SK-N-SH (cell line): ENCODE measurements at regions not wholly inside any gene's neighbourhood (a gene's known extent, or its start where the extent isn't known, plus 50 kb on each side); places are given as distances from the start of the nearest gene placed in this dataset.

Experiments used
- CTCF ChIA-PET: fragments of 300-600, 350-600 bp; formaldehyde crosslinking; extraction: SDS; loops from one replicate; lab custom pipeline; 2021; lab: Yijun Ruan, JAX
- POLR2A ChIA-PET: fragments of 350-600 bp; sonication (Branson Sonifier 250); formaldehyde crosslinking; extraction: SDS; loops from one replicate; lab custom pipeline; 2020; ENCODE audit warnings: antibody characterized with exemption, inconsistent platforms; lab: Yijun Ruan, JAX
- DNase-seq: peaks from one replicate; pipeline ENCODE4 v3.0.0; 2012
- H2AFZ ChIP-seq: fragments of 200-600 bp; sonication (generic); 2 replicates; pipeline ENCODE4 v1.8.1; 2016; ENCODE audit warnings: antibody characterized with exemption, mild to moderate bottlenecking, low read depth
- H3F3A ChIP-seq: fragments of 200-600 bp; sonication (generic); replicated peaks from 2 replicates; pipeline ENCODE3; 2016; ENCODE audit warnings: antibody characterized with exemption, mild to moderate bottlenecking; ENCODE audit not compliant: insufficient read depth
- H3K27ac ChIP-seq, 2 experiments: fragments of 200-500 bp in 1 of 2; fragments of 200-600 bp in 1 of 2; sonication (Bioruptor generic) in 1 of 2; sonication (generic), shearing (Covaris generic) in 1 of 2; 2 replicates each; pipeline versions ENCODE4 v1.5.1 to v1.6.1; 2014 to 2016; ENCODE audit warnings: low read depth in 2 of 2, inconsistent platforms in 1 of 2, low read length in 1 of 2, mild to moderate bottlenecking in 1 of 2, mixed read lengths in 1 of 2
- H3K27me3 ChIP-seq: fragments of 200-600 bp; sonication (generic), shearing (Covaris generic); 2 replicates; pipeline ENCODE4 v1.6.1; 2016; ENCODE audit warnings: mixed run types; ENCODE audit not compliant: insufficient read depth
- H3K36me3 ChIP-seq, 2 experiments: fragments of 200-500 bp in 1 of 2; fragments of 200-600 bp in 1 of 2; sonication (Bioruptor generic) in 1 of 2; sonication (generic) in 1 of 2; replicated peaks in 1 of 2; 2 replicates each; pipeline versions ENCODE3 to v1.5.1; 2014 to 2016; ENCODE audit warnings: low read length in 1 of 2, mild to moderate bottlenecking in 1 of 2; ENCODE audit not compliant: insufficient read depth in 2 of 2, control insufficient read depth in 1 of 2
- H3K4me1 ChIP-seq, 2 experiments: fragments of 200-500 bp in 1 of 2; fragments of 200-600 bp in 1 of 2; sonication (Bioruptor generic) in 1 of 2; sonication (generic), shearing (Covaris generic) in 1 of 2; 2 replicates each; pipeline versions ENCODE4 v1.5.1 to v1.6.1; 2014 to 2016; ENCODE audit warnings: low read depth in 1 of 2, low read length in 1 of 2, mixed run types in 1 of 2; ENCODE audit not compliant: insufficient read depth in 2 of 2, control insufficient read depth in 1 of 2
- H3K4me2 ChIP-seq: fragments of 200-600 bp; sonication (generic), shearing (Covaris generic); 2 replicates; pipeline ENCODE4 v1.6.1; 2017; ENCODE audit warnings: mixed run types
- H3K4me3 ChIP-seq, 2 experiments: fragments of 200-500 bp in 1 of 2; fragments of 200-600 bp in 1 of 2; sonication (Bioruptor generic) in 1 of 2; sonication (generic), shearing (Covaris generic) in 1 of 2; 2 replicates each; pipeline versions ENCODE4 v1.5.1 to v1.8.1; 2014 to 2016; ENCODE audit warnings: low read depth in 2 of 2, inconsistent platforms in 1 of 2, low read length in 1 of 2, mild to moderate bottlenecking in 1 of 2, mixed read lengths in 1 of 2, moderate library complexity in 1 of 2
- H3K79me2 ChIP-seq: fragments of 200-600 bp; sonication (generic); 2 replicates; pipeline ENCODE4 v1.8.1; 2017; ENCODE audit warnings: mild to moderate bottlenecking; ENCODE audit not compliant: insufficient read depth
- H3K9ac ChIP-seq: fragments of 200-600 bp; sonication (generic); 2 replicates; pipeline ENCODE4 v1.6.1; 2017; ENCODE audit warnings: mixed run types
- H3K9me2 ChIP-seq: fragments of 200-600 bp; sonication (generic); 2 replicates; pipeline ENCODE4 v1.6.1; 2017; ENCODE audit warnings: mixed run types
- H3K9me3 ChIP-seq: fragments of 200-600 bp; sonication (generic); 2 replicates; pipeline ENCODE4 v1.6.1; 2017; ENCODE audit warnings: mixed run types, mild to moderate bottlenecking, moderate library complexity
- H4K20me1 ChIP-seq: fragments of 200-600 bp; sonication (generic); 2 replicates; pipeline ENCODE4 v1.6.1; 2017; ENCODE audit warnings: mild to moderate bottlenecking, mixed run types; ENCODE audit not compliant: insufficient read depth
- CHD2 ChIP-seq: fragments of 150-350 bp; IDR thresholded peaks from 2 replicates; pipeline ENCODE4 v1.6.1; 2018; ENCODE audit warnings: low read length; ENCODE audit not compliant: partially characterized antibody
- CTCF ChIP-seq: fragments of 200-600 bp; sonication (generic); IDR thresholded peaks from 2 replicates; pipeline ENCODE4 v1.6.1; 2017; ENCODE audit warnings: antibody characterized with exemption, mild to moderate bottlenecking, moderate library complexity
- ELF1 ChIP-seq: IDR thresholded peaks from 2 replicates; pipeline ENCODE4 v1.4.0; 2012
- EP300 ChIP-seq, 2 experiments: IDR thresholded peaks; 2 replicates each; pipeline versions ENCODE4 v1.4.0 to v1.6.1; 2012; ENCODE audit warnings: borderline replicate concordance in 1 of 2, low read depth in 1 of 2, low read length in 1 of 2
- MAX ChIP-seq: IDR thresholded peaks from 2 replicates; pipeline ENCODE4 v1.4.0; 2012; ENCODE audit warnings: low read depth
- MEF2A ChIP-seq: IDR thresholded peaks from 2 replicates; pipeline ENCODE4 v1.4.0; 2012; ENCODE audit warnings: low read depth, borderline replicate concordance
- MXI1 ChIP-seq: IDR thresholded peaks from 2 replicates; pipeline ENCODE4 v1.6.1; 2012; ENCODE audit warnings: mild to moderate bottlenecking, low read depth, low read length, improper control_type of control experiment
- REST ChIP-seq: IDR thresholded peaks from 2 replicates; pipeline ENCODE4 v1.6.1; 2012; ENCODE audit warnings: mild to moderate bottlenecking, low read depth, low read length, moderate library complexity
- TCF12 ChIP-seq: IDR thresholded peaks from 2 replicates; pipeline ENCODE4 v1.4.0; 2012
- TEAD4 ChIP-seq: IDR thresholded peaks from 2 replicates; pipeline ENCODE4 v1.4.0; 2012; ENCODE audit warnings: mild to moderate bottlenecking, borderline replicate concordance; ENCODE audit not compliant: insufficient read depth
- USF2 ChIP-seq: fragments of 150-350 bp; IDR thresholded peaks from 2 replicates; pipeline ENCODE4 v1.6.1; 2017; ENCODE audit warnings: antibody characterized with exemption, low read length, low read depth, borderline replicate concordance
- YY1 ChIP-seq: IDR thresholded peaks from 2 replicates; pipeline ENCODE4 v1.4.0; 2012; ENCODE audit warnings: low read depth, mild to moderate bottlenecking
- ZBTB33 ChIP-seq: IDR thresholded peaks from 2 replicates; pipeline ENCODE4 v1.4.0; 2012; ENCODE audit warnings: low read depth, borderline replicate concordance
- WGBS: methylation state at CpG from one replicate; pipeline ENCODE4 v1.1.6; 2017; ENCODE audit warnings: low lambda C conversion rate; 5-methylcytosine and 5-hydroxymethylcytosine counted together

GRCh38 chr14:61119006-61119405 is 138.0 kb downstream of the SLC38A6 start:
- no peaks in the 10 kb centered on the region for H3K4me1 ChIP-seq
- no peaks in the 10 kb centered on the region for H3K27me3 ChIP-seq
- DNase-seq = no peak
- H3K27ac ChIP-seq = no peak overlapping the region
- no peaks in the 10 kb centered on the region for H4K20me1 ChIP-seq
- TF ChIP-seq REST (no peak), CHD2 (no peak), ELF1 (no peak), CTCF (no peak), TCF12 (no peak), YY1 (no peak), EP300 (IDR thresholded peaks at IDR 0.05; ENCODE audit: borderline replicate concordance in 1 of 2, low read depth in 1 of 2, low read length in 1 of 2) (no peak)
- TF ChIP-seq, all 33 proteins: peak for 0
- ChIA-PET POLR2A (no interaction called here), CTCF (no interaction called here)
- H3K4me3 ChIP-seq = no peak overlapping the region
- no peaks in the 10 kb centered on the region for H3K9me3 ChIP-seq
- H3K79me2 ChIP-seq = no peaks in the 10 kb centered on the region
- WGBS = 75% methylated on average over 1 of the region's 1 CpG
- no peaks in the 10 kb centered on the region for H3K9me2 ChIP-seq
- no peak overlapping the region for H2AFZ ChIP-seq
- H3K36me3 ChIP-seq = no peaks in the 10 kb centered on the region
- no peak overlapping the region for H3K9ac ChIP-seq
- no peaks in the 10 kb centered on the region for H3F3A ChIP-seq
- H3K4me2 ChIP-seq = no peak overlapping the region

- H3K9me2 ChIP-seq = no peaks in the 10 kb centered on the region
- no peak for DNase-seq
- H3K36me3 ChIP-seq = no peaks in the 10 kb centered on the region
- H3K27ac ChIP-seq = no peak overlapping the region
- ChIA-PET POLR2A (no interaction called here), CTCF (no interaction called here)
- no peak overlapping the region for H3K9ac ChIP-seq
- H3F3A ChIP-seq = no peaks in the 10 kb centered on the region
- H3K27me3 ChIP-seq = no peaks in the 10 kb centered on the region
- no peaks in the 10 kb centered on the region for H3K79me2 ChIP-seq
- H4K20me1 ChIP-seq = no peaks in the 10 kb centered on the region
- no peak overlapping the region for H3K4me3 ChIP-seq
- TF ChIP-seq EP300 (IDR thresholded peaks at IDR 0.05; ENCODE audit: borderline replicate concordance in 1 of 2, low read depth in 1 of 2, low read length in 1 of 2) = no peak
- no peak for TF ChIP-seq TEAD4
- TF ChIP-seq MEF2A = no peak
- no peak for TF ChIP-seq USF2
- TF ChIP-seq ZBTB33 = no peak
- TF ChIP-seq MAX = no peak
- no peak for TF ChIP-seq MXI1
- no peak overlapping the region for H3K4me2 ChIP-seq
- H3K4me1 ChIP-seq = no peaks in the 10 kb centered on the region
- H3K9me3 ChIP-seq = no peaks in the 10 kb centered on the region
- no peak overlapping the region for H2AFZ ChIP-seq
- WGBS = 82% methylated on average over 10 of the region's 10 CpGs
These were observed 135.3 kb downstream of the SLC38A6 start for GRCh38 chr14:61116369-61116768.
